ENCODE measurements at regions not wholly inside any gene's neighbourhood (a gene's known extent, or its start where the extent isn't known, plus 50 kb on each side); places are given as distances from the start of the nearest gene placed in this dataset.

- peaks cover 9% of the 10 kb centered on the region for H3K4me1 ChIP-seq (ENCODE audit: low read depth)
- no peak overlapping the region for H3K27ac ChIP-seq
Measured at GRCh38 chr4:153933915-153934687, 145.2 kb upstream of the SFRP2 start.

GRCh38 chr4:153931804-153932203 lies 142.9 kb upstream of the SFRP2 start:
- Histone ChIP-seq H3K27ac (no peak overlapping the region), H3K27me3 (no peaks in the 10 kb centered on the region), H3K36me3 (no peaks in the 10 kb centered on the region), H3K9me3 (ENCODE audit: low read depth) (no peaks in the 10 kb centered on the region), H3K4me1 (ENCODE audit: low read depth) (peaks cover 9% of the 10 kb centered on the region), H3K4me3 (no peak overlapping the region)
- no peak for TF ChIP-seq CTCF (IDR thresholded peaks at IDR 0.05; ENCODE audit: low read depth, low read length)
- no peak for DNase-seq (ENCODE audit: low read depth in 1 of 2, low spot score in 1 of 2)

More at GRCh38 chr4:153933915-153934687, 145.2 kb upstream of the SFRP2 start:
- DNase-seq (ENCODE audit: low read depth in 1 of 2, low spot score in 1 of 2): no peak
- no peak for TF ChIP-seq CTCF (IDR thresholded peaks at IDR 0.05; ENCODE audit: low read depth, low read length)
- H3K27me3 ChIP-seq: no peaks in the 10 kb centered on the region
- H3K4me3 ChIP-seq: no peak overlapping the region
- no peaks in the 10 kb centered on the region for H3K36me3 ChIP-seq
- no peaks in the 10 kb centered on the region for H3K9me3 ChIP-seq (ENCODE audit: low read depth)

GRCh38 chr4:153929675-153930074 lies 140.8 kb upstream of the SFRP2 start:
- TF ChIP-seq CTCF (IDR thresholded peaks at IDR 0.05; ENCODE audit: low read depth, low read length): no peak
- Histone ChIP-seq H3K4me1 (ENCODE audit: low read depth) (peaks cover 9% of the 10 kb centered on the region), H3K27ac (no peak overlapping the region), H3K4me3 (no peak overlapping the region), H3K27me3 (no peaks in the 10 kb centered on the region), H3K36me3 (no peaks in the 10 kb centered on the region), H3K9me3 (ENCODE audit: low read depth) (no peaks in the 10 kb centered on the region)
- no peak for DNase-seq (ENCODE audit: low read depth in 1 of 2, low spot score in 1 of 2)

- Histone ChIP-seq H3K27ac (no peak overlapping the region), H3K9me3 (ENCODE audit: low read depth) (no peaks in the 10 kb centered on the region), H3K4me3 (no peak overlapping the region), H3K36me3 (no peaks in the 10 kb centered on the region), H3K4me1 (ENCODE audit: low read depth) (peaks cover 4% of the 10 kb centered on the region), H3K27me3 (no peaks in the 10 kb centered on the region)
- no peak for DNase-seq (ENCODE audit: low read depth in 1 of 2, low spot score in 1 of 2)
- no peak for TF ChIP-seq CTCF (IDR thresholded peaks at IDR 0.05; ENCODE audit: low read depth, low read length)
Measured at GRCh38 chr4:153927451-153927850, 138.6 kb upstream of the SFRP2 start.

GRCh38 chr4:153922148-153922547 lies 133.3 kb upstream of the SFRP2 start:
- H3K27ac ChIP-seq: no peak overlapping the region
- H3K36me3 ChIP-seq: no peaks in the 10 kb centered on the region
- no peaks in the 10 kb centered on the region for H3K27me3 ChIP-seq
- H3K4me3 ChIP-seq: no peak overlapping the region
- H3K9me3 ChIP-seq (ENCODE audit: low read depth): no peaks in the 10 kb centered on the region
- no peak for TF ChIP-seq CTCF (IDR thresholded peaks at IDR 0.05; ENCODE audit: low read depth, low read length)
- H3K4me1 ChIP-seq (ENCODE audit: low read depth): no peaks in the 10 kb centered on the region
- DNase-seq (ENCODE audit: low read depth in 1 of 2, low spot score in 1 of 2): no peak

All from cardiac muscle cell (in vitro differentiated cells and primary cell).